HCT116 (cell line): ENCODE measurements at regions not wholly inside any gene's neighbourhood (a gene's known extent, or its start where the extent isn't known, plus 50 kb on each side); places are given as distances from the start of the nearest gene placed in this dataset.

Experiments
- ATAC-seq: fragments of 200-7000 bp; cut with Tn5 transposase; 2 replicates; pipeline ENCODE4 v1.9.1; 2020; ENCODE audit warnings: mild to moderate bottlenecking, moderate library complexity
- BruUV-seq: library from RNA; stranded (reverse); fragments of 400-500 nt; replicated peaks from 2 replicates; lab custom pipeline; 2021; lab: Mats Ljungman, UMichigan
- CTCF ChIA-PET: fragments of 300-600 bp; sonication (Branson Sonifier 250); formaldehyde crosslinking; loops from one replicate; lab custom pipeline; 2021; ENCODE audit warnings: antibody characterized with exemption; lab: Charles Lee
- POLR2A ChIA-PET: fragments of 300-600, 350-600 bp; sonication (Branson Sonifier 250); formaldehyde crosslinking; loops from one replicate; lab custom pipeline; 2021; ENCODE audit warnings: antibody characterized with exemption; lab: Charles Lee
- RAD21 ChIA-PET, 2 experiments: fragments of 300-600 bp; sonication (Branson Sonifier 250); formaldehyde crosslinking; loops; one replicate each; lab custom pipeline; 2023; ENCODE audit warnings: low total read pairs in 2 of 2; ENCODE audit not compliant: uncharacterized antibody in 2 of 2, unreplicated experiment in 2 of 2, low non-redundant PET in 1 of 2; lab: Charles Lee
- DNase-seq: peaks from one replicate; pipeline ENCODE4 v3.0.0-alpha.2; 2010; ENCODE audit warnings: low read depth, low spot score
- H2AFZ ChIP-seq: fragments of 200-600 bp; shearing (Covaris generic), sonication (generic); 2 replicates; pipeline ENCODE4 v1.6.1; 2017; ENCODE audit warnings: low read depth, mixed run types, mixed read lengths, antibody characterized with exemption, low read length; ENCODE audit not compliant: poor library complexity, severe bottlenecking
- H3K27ac ChIP-seq: 2 replicates; pipeline ENCODE4 v1.5.1; 2012; ENCODE audit warnings: low read depth, low read length
- H3K27me3 ChIP-seq: fragments of 200-600 bp; sonication (generic); 2 replicates; pipeline ENCODE4 v1.6.1; 2016; ENCODE audit warnings: mixed run types, low read length, mixed read lengths; ENCODE audit not compliant: insufficient read depth
- H3K36me3 ChIP-seq, 2 experiments: fragments of 200-500 bp in 1 of 2; fragments of 200-600 bp in 1 of 2; sonication (Bioruptor generic) in 1 of 2; sonication (generic) in 1 of 2; 2 replicates each; pipeline versions ENCODE4 v1.5.1 to v1.6.1; 2014 to 2016; ENCODE audit warnings: low read length in 2 of 2, inconsistent platforms in 1 of 2, mixed read lengths in 1 of 2, mixed run types in 1 of 2; ENCODE audit not compliant: insufficient read depth in 2 of 2, control insufficient read depth in 1 of 2
- H3K4me1 ChIP-seq, 2 experiments: fragments of 200-600 bp in 1 of 2; sonication (generic) in 1 of 2; 2 replicates each; pipeline versions ENCODE4 v1.5.1 to v1.6.1; 2012 to 2017; ENCODE audit warnings: low read length in 2 of 2, inconsistent platforms in 1 of 2, mild to moderate bottlenecking in 1 of 2, mixed read lengths in 1 of 2, mixed run types in 1 of 2, moderate library complexity in 1 of 2; ENCODE audit not compliant: insufficient read depth in 2 of 2, control insufficient read depth in 1 of 2
- H3K4me2 ChIP-seq: fragments of 200-600 bp; sonication (generic); 2 replicates; pipeline ENCODE4 v1.6.1; 2017; ENCODE audit warnings: mixed run types, low read length, mixed read lengths
- H3K4me3 ChIP-seq, 2 experiments: fragments of 200-600 bp in 1 of 2; sonication (generic) in 1 of 2; replicated peaks in 1 of 2; 2 replicates each; pipeline ENCODE4 v1.5.1; 2011 to 2016; ENCODE audit warnings: low read length in 2 of 2, control low read depth in 1 of 2, low read depth in 1 of 2, mild to moderate bottlenecking in 1 of 2, mixed read lengths in 1 of 2, mixed run types in 1 of 2
- H3K79me2 ChIP-seq: fragments of 200-600 bp; sonication (generic); 2 replicates; pipeline ENCODE4 v1.6.1; 2017; ENCODE audit warnings: mild to moderate bottlenecking, mixed run types, low read length, moderate library complexity, mixed read lengths; ENCODE audit not compliant: insufficient read depth
- H3K9ac ChIP-seq: fragments of 200-600 bp; sonication (generic); 2 replicates; pipeline ENCODE4 v1.6.1; 2016; ENCODE audit warnings: low read length, mixed read lengths
- H3K9me2 ChIP-seq: fragments of 200-600 bp; sonication (generic), shearing (Covaris generic); 2 replicates; pipeline ENCODE4 v1.6.1; 2017; ENCODE audit warnings: mixed run types, mild to moderate bottlenecking, moderate library complexity; ENCODE audit not compliant: insufficient read depth
- H3K9me3 ChIP-seq, 2 experiments: fragments of 200-500 bp in 1 of 2; fragments of 200-600 bp in 1 of 2; sonication (Bioruptor generic) in 1 of 2; sonication (generic) in 1 of 2; 2 replicates each; pipeline ENCODE4 v1.6.1; 2014 to 2017; ENCODE audit warnings: low read length in 2 of 2, mixed read lengths in 2 of 2, inconsistent platforms in 1 of 2, low read depth in 1 of 2, mild to moderate bottlenecking in 1 of 2, mixed run types in 1 of 2, moderate library complexity in 1 of 2; ENCODE audit not compliant: control insufficient read depth in 1 of 2, insufficient read depth in 1 of 2
- H4K20me1 ChIP-seq: fragments of 200-600 bp; sonication (generic), shearing (Covaris generic); 2 replicates; pipeline ENCODE4 v1.6.1; 2017; ENCODE audit warnings: mixed run types, mild to moderate bottlenecking, moderate library complexity; ENCODE audit not compliant: insufficient read depth
- ATF3 ChIP-seq: IDR thresholded peaks from 2 replicates; pipeline ENCODE4 v1.6.1; 2012
- CBX3 ChIP-seq: IDR thresholded peaks from 2 replicates; pipeline ENCODE4 v1.6.1; 2012; ENCODE audit warnings: low read depth
- CEBPB ChIP-seq: IDR thresholded peaks from 2 replicates; pipeline ENCODE4 v1.6.1; 2012; ENCODE audit warnings: low read depth
- CTCF ChIP-seq, 3 experiments: fragments of 200-600 bp in 1 of 3; sonication (generic) in 1 of 3; IDR thresholded peaks in 2 of 3; conservative IDR thresholded peaks in 1 of 3; 2 replicates each; pipeline ENCODE4 v1.5.1; 2012 to 2017; ENCODE audit warnings: low read depth in 2 of 3, low read length in 2 of 3, antibody characterized with exemption in 1 of 3, borderline replicate concordance in 1 of 3, control low read depth in 1 of 3, mild to moderate bottlenecking in 1 of 3, mixed read lengths in 1 of 3, mixed run types in 1 of 3, moderate library complexity in 1 of 3; ENCODE audit not compliant: insufficient read depth in 1 of 3
- EGR1 ChIP-seq: IDR thresholded peaks from 2 replicates; pipeline ENCODE4 v1.6.1; 2012; ENCODE audit warnings: low read depth
- ELF1 ChIP-seq: IDR thresholded peaks from 2 replicates; pipeline ENCODE4 v1.6.1; 2012; ENCODE audit warnings: low read depth, borderline replicate concordance
- EZH2 ChIP-seq: fragments of 200-600 bp; sonication (generic); IDR thresholded peaks from 2 replicates; pipeline ENCODE4 v1.6.1; 2017; ENCODE audit warnings: antibody characterized with exemption, mixed run types
- FOSL1 ChIP-seq: IDR thresholded peaks from 2 replicates; pipeline ENCODE4 v1.6.1; 2012; ENCODE audit warnings: low read depth
- JUND ChIP-seq: IDR thresholded peaks from 2 replicates; pipeline ENCODE4 v1.6.1; 2012
- MAX ChIP-seq: IDR thresholded peaks from 2 replicates; pipeline ENCODE4 v1.6.1; 2012
- POLR2A ChIP-seq: IDR thresholded peaks from 2 replicates; pipeline ENCODE4 v1.7.0; 2011; ENCODE audit warnings: borderline replicate concordance; ENCODE audit not compliant: insufficient read depth, insufficient read length; ENCODE audit errors: extremely low read depth
- POLR2AphosphoS5 ChIP-seq: IDR thresholded peaks from 2 replicates; pipeline ENCODE4 v1.6.1; 2011; ENCODE audit warnings: mild to moderate bottlenecking, low read depth, low read length, moderate library complexity
- RAD21 ChIP-seq: IDR thresholded peaks from 2 replicates; pipeline ENCODE4 v1.6.1; 2012; ENCODE audit warnings: low read depth, mild to moderate bottlenecking
- SIN3A ChIP-seq: IDR thresholded peaks from 2 replicates; pipeline ENCODE4 v1.6.1; 2012; ENCODE audit warnings: low read depth
- SP1 ChIP-seq: IDR thresholded peaks from 2 replicates; pipeline ENCODE4 v1.6.1; 2012; ENCODE audit warnings: low read depth
- SRF ChIP-seq: IDR thresholded peaks from 2 replicates; pipeline ENCODE4 v1.6.1; 2012; ENCODE audit warnings: low read depth
- TCF7L2 ChIP-seq: IDR thresholded peaks from 2 replicates; pipeline ENCODE4 v1.7.0; 2011; ENCODE audit warnings: borderline replicate concordance, inconsistent platforms; ENCODE audit not compliant: insufficient read depth, insufficient read length; ENCODE audit errors: extremely low read depth
- YY1 ChIP-seq: IDR thresholded peaks from 2 replicates; pipeline ENCODE4 v1.6.1; 2011; ENCODE audit warnings: low read length, low read depth, moderate library complexity, mild to moderate bottlenecking; ENCODE audit not compliant: insufficient replicate concordance; ENCODE audit errors: extremely low read depth
- ZFX ChIP-seq: fragments of 450-650 bp; IDR thresholded peaks from 2 replicates; pipeline ENCODE4 v1.6.1; 2017
- ZNF274 ChIP-seq: fragments of 200-500 bp; sonication (Bioruptor generic); IDR thresholded peaks from 2 replicates; pipeline ENCODE4 v1.6.1; 2014; ENCODE audit warnings: mild to moderate bottlenecking, low read depth, low read length, inconsistent platforms
- intact Hi-C: fragments of 100-400 bp; cut with micrococcal nuclease; formaldehyde crosslinking; loops from 2 replicates; pipeline ENCODE4 v1.10.0; 2022

GRCh38 chr5:44875661-44876605 lies 67.2 kb downstream of the MRPS30 start:
- H3K9me2 ChIP-seq, result no peaks in the 10 kb centered on the region
- DNase-seq, result peak; percentile 98
- TF ChIP-seq ZNF274 (no peak), TCF7L2 (peak; percentile 99), POLR2AphosphoS5 (peak; percentile 49; the same call in 1 of the 2 replicates), CTCF (IDR thresholded peaks at IDR 0.05 in 2 of 3, conservative IDR thresholded peaks at IDR 0.05 in 1 of 3; ENCODE audit: borderline replicate concordance in 1 of 3, insufficient read depth in 1 of 3, low read depth in 2 of 3, low read length in 2 of 3) (no peak), CBX3 (peak; percentile 92), FOSL1 (peak; percentile 100), SP1 (peak; percentile 97), YY1 (no peak), MAX (peak; percentile 62), ZFX (no peak), SRF (peak; percentile 94), CEBPB (peak; percentile 87), EGR1 (peak; percentile 12; the same call in 1 of the 2 replicates), ATF3 (peak; percentile 73), RAD21 (peak; percentile 41), POLR2A (no peak), JUND (peak; percentile 100), EZH2 (no peak), SIN3A (peak; percentile 71; the same call in 1 of the 2 replicates), ELF1 (peak; percentile 37; the same call in 1 of the 2 replicates)
- TF ChIP-seq, all 23 proteins: peak for 14
- H3K9ac ChIP-seq, result peak overlapping the region; percentile 54
- H3K79me2 ChIP-seq, result no peaks in the 10 kb centered on the region
- intact Hi-C loops, result loop anchor here (5.0 kb wide), 2 partner anchors 511 to 1104 kb away; no protein-coding TSS in a partner anchor
- peak; percentile 88 for ATAC-seq
- ChIA-PET RAD21 (no interaction called here), CTCF (interaction anchor here (1.7 to 2.2 kb wide), 2 partner anchors 13 to 59 kb away, joined by 5 to 8 read pairs; no protein-coding TSS in a partner anchor), POLR2A (interaction anchor here (1.2 to 1.4 kb wide), 2 partner anchors 9 to 63 kb away, joined by 3 read pairs; no protein-coding TSS in a partner anchor)
- peak overlapping the region; percentile 97 for H3K27ac ChIP-seq
- no peak overlapping the region for H2AFZ ChIP-seq
- TSS peak; percentile 90 for BruUV-seq
- H3K4me3 ChIP-seq, result peak overlapping the region in 1 of 2 experiments; percentile 31; a peak in 2 of 4 replicates
- peaks cover 0 to 13% of the 10 kb centered on the region in 2 experiments; a peak in 1 of 4 replicates for H3K36me3 ChIP-seq
- H3K4me1 ChIP-seq, result peaks cover 26 to 41% of the 10 kb centered on the region in 2 experiments
- H3K9me3 ChIP-seq, result peaks cover 0 to 3% of the 10 kb centered on the region in 2 experiments; a peak in 2 of 4 replicates
- no peaks in the 10 kb centered on the region for H4K20me1 ChIP-seq
- H3K27me3 ChIP-seq, result no peaks in the 10 kb centered on the region
- peak overlapping the region; percentile 61 for H3K4me2 ChIP-seq
